IMR-90 (cell line): ENCODE measurements at regions not wholly inside any gene's neighbourhood (a gene's known extent, or its start where the extent isn't known, plus 50 kb on each side); places are given as distances from the start of the nearest gene placed in this dataset.

Experiments used
- ATAC-seq: fragments of 200-7000 bp; cut with Tn5 transposase; 2 replicates; pipeline ENCODE4 v1.9.1; 2020; ENCODE audit warnings: low read depth, mild to moderate bottlenecking, moderate library complexity
- BruUV-seq: library from RNA; stranded (reverse); fragments of 400-500 nt; replicated peaks from 2 replicates; lab custom pipeline; 2021; lab: Mats Ljungman, UMichigan
- CTCF ChIA-PET: fragments of 300-600 bp; formaldehyde crosslinking; extraction: SDS; loops from one replicate; lab custom pipeline; 2021; ENCODE audit warnings: antibody characterized with exemption; lab: Yijun Ruan, JAX
- POLR2A ChIA-PET: fragments of 300-600 bp; sonication (Branson Sonifier 250); formaldehyde crosslinking; loops from one replicate; lab custom pipeline; 2022; ENCODE audit warnings: antibody characterized with exemption; ENCODE audit not compliant: unreplicated experiment; lab: Charles Lee
- DNase-seq: peaks from one replicate; pipeline ENCODE4 v3.0.0; 2013
- H2AFZ ChIP-seq: replicated peaks from 2 replicates; pipeline ENCODE3; 2013; ENCODE audit warnings: low read length, mild to moderate bottlenecking; ENCODE audit not compliant: poor library complexity
- H2AK5ac ChIP-seq: 2 replicates; pipeline ENCODE4 v1.6.1; 2013; ENCODE audit warnings: low read depth, low read length, inconsistent platforms
- H2AK9ac ChIP-seq: replicated peaks from 2 replicates; pipeline ENCODE3; 2013; ENCODE audit warnings: mild to moderate bottlenecking, low read depth, low read length, moderate library complexity; ENCODE audit not compliant: poor library complexity
- H2BK120ac ChIP-seq: 2 replicates; pipeline ENCODE4 v1.6.1; 2013; ENCODE audit warnings: low read depth, low read length, inconsistent platforms
- H2BK15ac ChIP-seq: 3 replicates; pipeline ENCODE4 v1.6.1; 2013; ENCODE audit warnings: low read depth, low read length, inconsistent platforms
- H2BK20ac ChIP-seq: 2 replicates; pipeline ENCODE4 v1.6.1; 2013; ENCODE audit warnings: low read depth, mild to moderate bottlenecking, inconsistent platforms, low read length, moderate library complexity
- H2BK5ac ChIP-seq: 2 replicates; pipeline ENCODE4 v1.6.1; 2013; ENCODE audit warnings: mild to moderate bottlenecking, low read depth, low read length, inconsistent platforms; ENCODE audit not compliant: poor library complexity, severe bottlenecking
- H3K14ac ChIP-seq: replicated peaks from 2 replicates; pipeline ENCODE4 v1.6.1; 2013; ENCODE audit warnings: low read depth, low read length, inconsistent platforms
- H3K18ac ChIP-seq: 2 replicates; pipeline ENCODE4 v1.6.1; 2013; ENCODE audit warnings: low read depth, low read length, control low read depth
- H3K23ac ChIP-seq: 2 replicates; pipeline ENCODE4 v1.6.1; 2013; ENCODE audit warnings: low read depth, low read length, inconsistent platforms
- H3K27ac ChIP-seq: 2 replicates; pipeline ENCODE4 v1.5.1; 2013; ENCODE audit warnings: mild to moderate bottlenecking, control low read depth, low read length; ENCODE audit not compliant: insufficient read depth
- H3K27me3 ChIP-seq: 2 replicates; pipeline ENCODE4 v1.6.1; 2013; ENCODE audit warnings: low read length; ENCODE audit not compliant: control insufficient read depth, insufficient read depth
- H3K36me3 ChIP-seq: 2 replicates; pipeline ENCODE4 v1.6.1; 2013; ENCODE audit warnings: low read length, mixed read lengths; ENCODE audit not compliant: control insufficient read depth, insufficient read depth
- H3K4ac ChIP-seq: 2 replicates; pipeline ENCODE4 v1.6.1; 2013; ENCODE audit warnings: low read depth, low read length, inconsistent platforms
- H3K4me1 ChIP-seq: 2 replicates; pipeline ENCODE4 v1.6.1; 2013; ENCODE audit warnings: low read length, mixed read lengths; ENCODE audit not compliant: control insufficient read depth, insufficient read depth
- H3K4me2 ChIP-seq: 2 replicates; pipeline ENCODE4 v1.6.1; 2013; ENCODE audit warnings: low read depth, mild to moderate bottlenecking, control low read depth, low read length, moderate library complexity
- H3K4me3 ChIP-seq: 2 replicates; pipeline ENCODE4 v1.5.1; 2013; ENCODE audit warnings: low read depth, mild to moderate bottlenecking, control low read depth, low read length, moderate library complexity; ENCODE audit not compliant: insufficient read depth
- H3K56ac ChIP-seq: 2 replicates; pipeline ENCODE4 v1.6.1; 2013; ENCODE audit warnings: low read length, inconsistent platforms; ENCODE audit not compliant: insufficient read depth; ENCODE audit errors: extremely low read depth
- H3K79me1 ChIP-seq, 2 experiments: 2 replicates each; pipeline ENCODE4 v1.6.1; 2013; ENCODE audit warnings: low read length in 2 of 2, inconsistent platforms in 1 of 2, low read depth in 1 of 2
- H3K9ac ChIP-seq: 2 replicates; pipeline ENCODE4 v1.6.1; 2013; ENCODE audit warnings: low read depth, low read length, control low read depth
- H3K9me1 ChIP-seq: 2 replicates; pipeline ENCODE4 v1.6.1; 2013; ENCODE audit warnings: low read length, inconsistent platforms; ENCODE audit not compliant: insufficient read depth
- H3K9me3 ChIP-seq: 2 replicates; pipeline ENCODE4 v1.6.1; 2013; ENCODE audit warnings: low read length; ENCODE audit not compliant: control insufficient read depth, insufficient read depth
- H4K20me1 ChIP-seq: 2 replicates; pipeline ENCODE4 v1.6.1; 2013; ENCODE audit warnings: low read length, inconsistent platforms; ENCODE audit not compliant: insufficient read depth
- H4K5ac ChIP-seq: 2 replicates; pipeline ENCODE4 v1.6.1; 2013; ENCODE audit warnings: mild to moderate bottlenecking, low read depth, low read length, control low read depth
- H4K8ac ChIP-seq, 2 experiments: 2 replicates each; pipeline ENCODE4 v1.6.1; 2013; ENCODE audit warnings: low read depth in 2 of 2, low read length in 2 of 2, control low read depth in 1 of 2, inconsistent platforms in 1 of 2
- H4K91ac ChIP-seq: 2 replicates; pipeline ENCODE4 v1.6.1; 2013; ENCODE audit warnings: low read depth, low read length, inconsistent platforms; ENCODE audit not compliant: insufficient read depth
- CTCF ChIP-seq: conservative IDR thresholded peaks from 2 replicates; pipeline ENCODE4 v1.5.1; 2012; ENCODE audit warnings: mild to moderate bottlenecking, low read depth, low read length, improper control_type of control experiment
- ELK1 ChIP-seq: fragments of 150-350 bp; IDR thresholded peaks from 2 replicates; pipeline ENCODE4 v1.6.1; 2016; ENCODE audit warnings: low read depth, mild to moderate bottlenecking, low read length, moderate library complexity, borderline replicate concordance
- FOS ChIP-seq: fragments of 150-350 bp; IDR thresholded peaks from 2 replicates; pipeline ENCODE4 v1.6.1; 2016; ENCODE audit warnings: low read depth, low read length
- MAFK ChIP-seq: IDR thresholded peaks from 2 replicates; pipeline ENCODE4 v1.6.1; 2012; ENCODE audit warnings: low read depth, low read length, improper control_type of control experiment
- MAZ ChIP-seq: IDR thresholded peaks from 2 replicates; pipeline ENCODE4 v1.6.1; 2012; ENCODE audit warnings: low read depth, mild to moderate bottlenecking, low read length, improper control_type of control experiment, moderate library complexity, borderline replicate concordance
- MXI1 ChIP-seq: IDR thresholded peaks from 2 replicates; pipeline ENCODE4 v1.6.1; 2012; ENCODE audit warnings: low read depth, mild to moderate bottlenecking, low read length, moderate library complexity, borderline replicate concordance
- POLR2A ChIP-seq: IDR thresholded peaks from 2 replicates; pipeline ENCODE4 v1.6.1; 2012; ENCODE audit warnings: mild to moderate bottlenecking, low read depth, low read length
- RCOR1 ChIP-seq: IDR thresholded peaks from 2 replicates; pipeline ENCODE4 v1.6.1; 2012; ENCODE audit warnings: mild to moderate bottlenecking, low read length, improper control_type of control experiment; ENCODE audit not compliant: insufficient replicate concordance
- RFX5 ChIP-seq: IDR thresholded peaks from 2 replicates; pipeline ENCODE4 v1.8.0; 2012; ENCODE audit warnings: low read depth, mild to moderate bottlenecking, low read length, moderate library complexity
- USF2 ChIP-seq: fragments of 150-350 bp; IDR thresholded peaks from 2 replicates; pipeline ENCODE4 v1.6.1; 2017; ENCODE audit warnings: mild to moderate bottlenecking, antibody characterized with exemption, low read length, low read depth
- dilution Hi-C: fragments of 300-500 bp; cut with HindIII; formaldehyde crosslinking; loops from one replicate; pipeline ENCODE4 v1.14.3; 2018; ENCODE audit warnings: low sequenced_read_pairs; ENCODE audit not compliant: unreplicated experiment
- in situ Hi-C: fragments of 300-500 bp; cut with MboI; formaldehyde crosslinking; loops from 3 replicates; pipeline ENCODE4 v1.14.3; 2019; ENCODE audit warnings: low sequenced_read_pairs, inconsistent platforms, mixed read lengths
- intact Hi-C: fragments of 100-400 bp; cut with micrococcal nuclease; formaldehyde crosslinking; loops from 2 replicates; pipeline ENCODE4 v1.10.0; 2022

- no peak overlapping the region for H3K18ac ChIP-seq
- no peak overlapping the region for H2AFZ ChIP-seq
- H3K23ac ChIP-seq: no peak overlapping the region
- no peak overlapping the region for H3K4me3 ChIP-seq
- intact Hi-C loops (no loop called here), in situ Hi-C loops (no loop called here), dilution Hi-C loops (no loop called here)
- H3K36me3 ChIP-seq: no peaks in the 10 kb centered on the region
- no peaks in the 10 kb centered on the region for H3K4me1 ChIP-seq
- H3K4me2 ChIP-seq: no peak overlapping the region
- H3K56ac ChIP-seq: no peak overlapping the region
- no peak overlapping the region for H4K5ac ChIP-seq
- no peak overlapping the region for H3K9ac ChIP-seq
- CTCF ChIA-PET: no interaction called here
- H3K14ac ChIP-seq: no peak overlapping the region
- no TSS peak for BruUV-seq
- H4K91ac ChIP-seq: no peak overlapping the region
- H3K27ac ChIP-seq: no peak overlapping the region
- no peak overlapping the region for H2BK15ac ChIP-seq
- DNase-seq: no peak
- H3K9me1 ChIP-seq: no peaks in the 10 kb centered on the region
- H3K27me3 ChIP-seq: no peaks in the 10 kb centered on the region
- no peak overlapping the region for H4K8ac ChIP-seq
- TF ChIP-seq MAZ (no peak), RFX5 (no peak), MXI1 (no peak), CTCF (no peak), ELK1 (no peak), POLR2A (no peak), MAFK (no peak), USF2 (no peak), FOS (no peak), RCOR1 (no peak)
- no peaks in the 10 kb centered on the region for H3K79me1 ChIP-seq
- H2BK5ac ChIP-seq: no peak overlapping the region
- H2BK120ac ChIP-seq: no peak overlapping the region
- no peak overlapping the region for H2BK20ac ChIP-seq
- no peak overlapping the region for H3K4ac ChIP-seq
- H2AK5ac ChIP-seq: no peak overlapping the region
- POLR2A ChIA-PET: no interaction called here
- ATAC-seq: no peak
- no peaks in the 10 kb centered on the region for H4K20me1 ChIP-seq
- no peak overlapping the region for H2AK9ac ChIP-seq
- peaks cover 6% of the 10 kb centered on the region; the same call in 1 of the 2 replicates for H3K9me3 ChIP-seq
Measured at GRCh38 chr4:27616166-27616565, 755.5 kb downstream of the STIM2 start.
